ENCODE measurements at regions not wholly inside any gene's neighbourhood (a gene's known extent, or its start where the extent isn't known, plus 50 kb on each side); places are given as distances from the start of the nearest gene placed in this dataset.

DNA sequence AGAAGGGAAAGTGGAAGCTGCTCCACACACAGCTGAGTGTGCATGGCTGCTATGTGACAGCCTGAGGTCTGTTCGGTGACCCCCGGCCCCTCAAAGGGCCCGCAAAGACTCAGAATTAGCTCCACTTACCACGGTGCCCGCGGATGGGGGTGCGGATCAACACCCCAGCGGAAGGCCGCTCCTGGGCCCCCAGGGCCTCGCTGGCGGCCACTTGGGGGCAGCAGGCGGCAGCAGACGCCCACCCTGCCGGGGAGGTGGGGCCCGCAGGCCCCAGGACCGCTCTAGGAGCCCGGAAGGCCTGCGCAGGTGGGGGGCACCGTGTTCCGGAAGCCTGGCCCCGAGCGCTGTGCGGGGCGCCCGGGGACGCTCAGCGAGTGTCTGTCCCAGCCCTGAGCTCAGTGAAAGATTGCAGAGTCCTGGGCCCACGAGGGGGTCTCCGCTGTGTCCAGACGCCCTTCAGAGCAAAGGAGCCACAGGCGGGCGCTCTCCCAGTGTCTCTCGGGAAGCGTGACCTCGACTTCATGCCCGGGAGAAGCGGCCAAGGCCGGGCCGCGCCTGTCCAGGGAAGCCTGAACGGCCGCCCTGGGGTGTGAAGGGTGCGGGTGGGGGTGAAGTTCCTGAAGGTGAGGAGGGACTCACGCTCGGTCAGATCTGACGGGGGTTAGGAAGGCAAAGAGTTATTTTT lies 118.7 kb downstream of the VAPA start:
- peak in 31 of 35 experiments; percentile 2 to 52 (median 20) for DNase-seq

DNA sequence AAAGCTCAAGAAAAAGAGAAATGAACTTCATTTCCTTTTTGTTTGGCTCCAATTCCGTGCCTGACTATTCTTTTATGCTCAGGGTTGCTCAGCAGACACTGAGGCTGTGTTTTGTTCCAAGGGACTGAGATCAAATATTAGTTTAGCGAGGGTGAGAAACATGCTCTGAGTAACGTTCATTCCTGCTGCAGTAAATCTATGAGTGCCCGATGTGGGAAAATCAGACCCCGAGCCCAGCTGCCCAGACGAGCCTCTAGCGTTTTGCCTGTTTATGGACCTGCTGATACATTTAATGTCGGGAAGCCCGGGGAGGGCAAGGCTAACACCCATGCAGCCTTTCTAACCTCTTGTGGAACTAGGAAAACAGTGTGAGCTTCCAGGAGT lies 119.2 kb downstream of the VAPA start:
- Mint-ChIP-seq H3K27ac (peak overlapping the region in 1 of 2 donors; percentile 41), H3K36me3 (no peaks in the 10 kb centered on the region), H3K4me3 (peak overlapping the region; percentile 54 to 75 (median 70)), H3K4me1 (peaks cover 4 to 8% (median 5%) of the 10 kb centered on the region in 3 donors), H3K9me3 (no peaks in the 10 kb centered on the region), H3K27me3 (peaks cover 5 to 32% of the 10 kb centered on the region in 2 donors)
- H3K36me3 ChIP-seq (ENCODE audit: control insufficient read depth in 2 of 2, extremely low read depth in 1 of 2, insufficient read depth in 1 of 2, low read length in 1 of 2): peaks cover 0 to 3% of the 10 kb centered on the region in 2 donors
- POLR2A ChIA-PET: no interaction called here
- H3K27me3 ChIP-seq (replicated peaks in 1 of 2; ENCODE audit: control insufficient read depth in 2 of 2, extremely low read depth in 1 of 2, insufficient read depth in 2 of 2, low read length in 1 of 2): peaks cover 0 to 34% of the 10 kb centered on the region in 2 experiments
- no peak overlapping the region for H3K27ac ChIP-seq (ENCODE audit: low read length)
- ATAC-seq (replicated peaks in 1 of 4): peak in 1 of 4 experiments; percentile 7
- peaks cover 2 to 4% of the 10 kb centered on the region in 2 experiments for H3K4me1 ChIP-seq (ENCODE audit: control insufficient read depth in 1 of 2, extremely low read depth in 1 of 2, insufficient read depth in 2 of 2, low read length in 2 of 2)
- H3K4me3 ChIP-seq (ENCODE audit: control insufficient read depth in 1 of 2, extremely low read depth in 1 of 2, low read length in 1 of 2): peak overlapping the region; percentile 33 to 71
- CTCF ChIA-PET: no interaction called here
- H3K9me3 ChIP-seq: no peaks in the 10 kb centered on the region
- 54% methylated on average over 9 of the region's 9 CpGs for WGBS (ENCODE audit: insufficient coverage)
- no peak for DNase-seq

More for the DNA sequence above, 118.7 kb downstream of the VAPA start:
- H3K4me1 ChIP-seq (ENCODE audit: control insufficient read depth in 1 of 2, extremely low read depth in 1 of 2, insufficient read depth in 2 of 2, low read length in 2 of 2): peaks cover 2 to 4% of the 10 kb centered on the region in 2 experiments
- H3K4me3 ChIP-seq (ENCODE audit: control insufficient read depth in 1 of 2, extremely low read depth in 1 of 2, low read length in 1 of 2): peak overlapping the region; percentile 33 to 71
- Mint-ChIP-seq H3K4me1 (peaks cover 4 to 8% (median 5%) of the 10 kb centered on the region in 3 donors), H3K27me3 (peaks cover 5 to 31% of the 10 kb centered on the region in 2 donors), H3K36me3 (no peaks in the 10 kb centered on the region), H3K27ac (peak overlapping the region in 1 of 2 donors; percentile 41), H3K4me3 (peak overlapping the region; percentile 54 to 75 (median 70)), H3K9me3 (no peaks in the 10 kb centered on the region)
- no peak overlapping the region for H3K27ac ChIP-seq (ENCODE audit: low read length)
- peaks cover 0 to 34% of the 10 kb centered on the region in 2 experiments for H3K27me3 ChIP-seq (replicated peaks in 1 of 2; ENCODE audit: control insufficient read depth in 2 of 2, extremely low read depth in 1 of 2, insufficient read depth in 2 of 2, low read length in 1 of 2)
- ATAC-seq (replicated peaks in 1 of 4): peak; percentile 72 to 95 (median 88)
- no peaks in the 10 kb centered on the region for H3K9me3 ChIP-seq
- WGBS (ENCODE audit: insufficient coverage): 8% methylated on average over 37 of the region's 46 CpGs
- POLR2A ChIA-PET: interaction anchor here in 1 of 2 donors (0.7 kb wide), 1 partner anchor 53 kb away, joined by 3 read pairs; no protein-coding TSS in a partner anchor
- CTCF ChIA-PET: no interaction called here
- H3K36me3 ChIP-seq (ENCODE audit: control insufficient read depth in 2 of 2, extremely low read depth in 1 of 2, insufficient read depth in 1 of 2, low read length in 1 of 2): peaks cover 0 to 3% of the 10 kb centered on the region in 2 donors

DNA sequence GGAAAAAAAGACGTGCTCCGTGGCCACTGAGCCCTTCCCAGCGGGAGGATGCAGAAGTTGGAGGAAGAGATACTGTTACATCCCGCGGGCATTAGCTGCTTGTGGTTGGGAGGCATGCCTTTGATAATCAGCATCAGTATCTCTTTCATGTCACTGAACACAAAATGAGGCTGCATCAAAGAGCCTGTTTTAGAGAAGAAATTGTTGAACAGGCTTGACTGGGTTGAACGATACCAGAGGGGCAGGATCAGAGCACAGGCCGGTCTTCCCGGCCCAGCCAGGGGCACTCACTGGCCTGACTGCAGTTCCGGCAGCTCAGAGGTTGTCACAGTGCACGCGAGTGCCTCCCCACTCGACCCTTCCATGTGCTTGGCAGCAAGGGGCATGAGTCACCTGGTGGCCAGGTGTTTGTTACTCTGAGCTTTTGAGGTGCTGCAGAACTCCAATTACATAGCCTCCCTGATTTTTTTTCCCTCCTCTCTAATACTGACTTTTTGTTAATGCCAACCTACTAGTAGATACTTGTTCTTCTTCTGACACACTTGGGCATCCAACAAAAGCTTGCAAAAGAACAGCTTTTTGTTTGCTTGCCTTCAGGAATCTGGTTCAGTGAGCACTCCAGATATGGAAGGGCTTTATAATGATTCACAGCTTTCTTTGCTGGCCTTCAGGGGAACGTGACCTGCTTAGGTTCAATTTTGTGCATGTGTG lies 121.6 kb downstream of the VAPA start:
- H3K4me1 ChIP-seq (ENCODE audit: control insufficient read depth in 1 of 2, extremely low read depth in 1 of 2, insufficient read depth in 2 of 2, low read length in 2 of 2): peaks cover 2 to 4% of the 10 kb centered on the region in 2 experiments
- Mint-ChIP-seq H3K27ac (no peak overlapping the region), H3K36me3 (no peaks in the 10 kb centered on the region), H3K4me3 (no peak overlapping the region), H3K9me3 (no peaks in the 10 kb centered on the region), H3K4me1 (peaks cover 4 to 8% (median 5%) of the 10 kb centered on the region in 3 donors), H3K27me3 (peaks cover 5 to 32% of the 10 kb centered on the region in 2 donors)
- ATAC-seq (replicated peaks in 1 of 4): no peak
- H3K27ac ChIP-seq (ENCODE audit: low read length): no peak overlapping the region
- no peaks in the 10 kb centered on the region for H3K9me3 ChIP-seq
- 64% methylated on average over 6 of the region's 13 CpGs for WGBS (ENCODE audit: insufficient coverage)
- H3K4me3 ChIP-seq (ENCODE audit: control insufficient read depth in 1 of 2, extremely low read depth in 1 of 2, low read length in 1 of 2): no peak overlapping the region
- peaks cover 0 to 3% of the 10 kb centered on the region in 2 donors for H3K36me3 ChIP-seq (ENCODE audit: control insufficient read depth in 2 of 2, extremely low read depth in 1 of 2, insufficient read depth in 1 of 2, low read length in 1 of 2)
- no peak for DNase-seq
- peaks cover 0 to 33% of the 10 kb centered on the region in 2 experiments for H3K27me3 ChIP-seq (replicated peaks in 1 of 2; ENCODE audit: control insufficient read depth in 2 of 2, extremely low read depth in 1 of 2, insufficient read depth in 2 of 2, low read length in 1 of 2)
- ChIA-PET CTCF (no interaction called here), POLR2A (no interaction called here)

DNA sequence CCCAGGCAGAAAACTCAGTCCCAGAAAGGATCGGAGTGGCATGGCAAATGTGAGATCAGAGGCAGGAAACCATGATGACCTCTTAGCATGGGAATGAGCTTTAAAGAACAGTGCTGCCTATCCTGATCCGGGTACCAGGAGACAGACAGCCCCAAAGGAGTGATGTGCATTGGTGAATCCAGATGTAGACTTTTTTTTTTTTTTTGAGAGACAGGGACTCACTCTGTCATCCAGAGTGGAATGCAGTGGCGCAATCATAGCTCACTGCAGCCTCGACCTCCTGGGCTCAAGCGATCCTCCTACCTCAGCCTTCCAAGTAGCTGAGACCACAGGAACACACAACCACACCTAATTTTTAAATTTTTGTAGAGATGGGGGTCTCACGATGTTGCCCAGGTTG lies 122.7 kb downstream of the VAPA start:
- H3K9me3 ChIP-seq: no peaks in the 10 kb centered on the region
- DNase-seq (no peak), ATAC-seq (replicated peaks in 1 of 4) (no peak)
- WGBS (ENCODE audit: insufficient coverage): 88% methylated on average over 2 of the region's 6 CpGs
- H3K4me3 Mint-ChIP-seq: no peak overlapping the region
- CTCF ChIA-PET: interaction anchor here in 1 of 2 donors (0.6 kb wide), 1 partner anchor 152 kb away, joined by 3 read pairs; no protein-coding TSS in a partner anchor
- H3K36me3 Mint-ChIP-seq: no peaks in the 10 kb centered on the region
- peaks cover 5 to 24% of the 10 kb centered on the region in 2 donors for H3K27me3 Mint-ChIP-seq
- H3K27ac Mint-ChIP-seq: no peak overlapping the region
- peaks cover 4 to 8% (median 5%) of the 10 kb centered on the region in 3 donors for H3K4me1 Mint-ChIP-seq
- H3K27ac ChIP-seq (ENCODE audit: low read length): no peak overlapping the region
- no peak overlapping the region for H3K4me3 ChIP-seq (ENCODE audit: control insufficient read depth in 1 of 2, extremely low read depth in 1 of 2, low read length in 1 of 2)
- POLR2A ChIA-PET: interaction anchor here in 1 of 2 donors (0.6 kb wide), 1 partner anchor 424 kb away, joined by 6 read pairs; no protein-coding TSS in a partner anchor
- H3K36me3 ChIP-seq (ENCODE audit: control insufficient read depth in 2 of 2, extremely low read depth in 1 of 2, insufficient read depth in 1 of 2, low read length in 1 of 2): peaks cover 0 to 3% of the 10 kb centered on the region in 2 donors
- H3K4me1 ChIP-seq (ENCODE audit: control insufficient read depth in 1 of 2, extremely low read depth in 1 of 2, insufficient read depth in 2 of 2, low read length in 2 of 2): peaks cover 2 to 4% of the 10 kb centered on the region in 2 experiments
- peaks cover 0 to 24% of the 10 kb centered on the region in 2 experiments for H3K27me3 ChIP-seq (replicated peaks in 1 of 2; ENCODE audit: control insufficient read depth in 2 of 2, extremely low read depth in 1 of 2, insufficient read depth in 2 of 2, low read length in 1 of 2)
- H3K9me3 Mint-ChIP-seq: peaks cover under 1 to 5% (median 2%) of the 10 kb centered on the region in 3 donors

DNA sequence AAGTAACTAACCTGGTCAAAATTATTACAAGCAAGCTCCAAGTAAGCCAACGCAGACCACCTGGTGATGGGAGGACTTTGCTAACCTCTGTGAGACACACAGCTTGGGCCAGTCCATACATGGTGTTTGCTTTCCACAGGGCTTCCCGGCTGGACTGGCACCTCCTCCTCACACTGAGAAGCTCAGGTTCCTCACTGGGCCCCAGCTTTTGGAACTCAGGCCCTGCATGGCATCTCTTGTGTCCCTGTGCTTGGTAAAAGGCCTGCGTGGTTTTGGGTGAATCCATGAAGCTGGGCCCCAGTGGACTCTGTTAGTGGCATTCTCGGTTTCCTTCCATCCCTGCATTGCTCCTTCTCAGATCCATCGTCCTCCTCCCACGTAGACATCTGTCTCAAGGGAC lies 123.4 kb downstream of the VAPA start:
- POLR2A ChIA-PET: no interaction called here
- Histone ChIP-seq H3K4me1 (ENCODE audit: control insufficient read depth in 1 of 2, extremely low read depth in 1 of 2, insufficient read depth in 2 of 2, low read length in 2 of 2) (peaks cover 2% of the 10 kb centered on the region in 2 experiments), H3K27me3 (replicated peaks in 1 of 2; ENCODE audit: control insufficient read depth in 2 of 2, extremely low read depth in 1 of 2, insufficient read depth in 2 of 2, low read length in 1 of 2) (peaks cover 0 to 17% of the 10 kb centered on the region in 2 experiments), H3K4me3 (ENCODE audit: control insufficient read depth in 1 of 2, extremely low read depth in 1 of 2, low read length in 1 of 2) (no peak overlapping the region), H3K36me3 (ENCODE audit: control insufficient read depth in 2 of 2, extremely low read depth in 1 of 2, insufficient read depth in 1 of 2, low read length in 1 of 2) (peaks cover 0 to 3% of the 10 kb centered on the region in 2 donors), H3K27ac (ENCODE audit: low read length) (no peak overlapping the region), H3K9me3 (no peaks in the 10 kb centered on the region)
- Mint-ChIP-seq H3K36me3 (no peaks in the 10 kb centered on the region), H3K9me3 (peaks cover 6 to 10% (median 8%) of the 10 kb centered on the region in 3 donors), H3K4me3 (no peak overlapping the region), H3K27me3 (peaks cover 5 to 18% of the 10 kb centered on the region in 2 donors), H3K4me1 (peaks cover 4 to 8% (median 5%) of the 10 kb centered on the region in 3 donors), H3K27ac (no peak overlapping the region)
- 86% methylated on average over 6 of the region's 6 CpGs for WGBS (ENCODE audit: insufficient coverage)
- no peak for ATAC-seq (replicated peaks in 1 of 4)
- no peak for DNase-seq
- CTCF ChIA-PET: interaction anchor here in 1 of 2 donors (0.6 kb wide), 1 partner anchor 153 kb away, joined by 3 read pairs; no protein-coding TSS in a partner anchor

DNA sequence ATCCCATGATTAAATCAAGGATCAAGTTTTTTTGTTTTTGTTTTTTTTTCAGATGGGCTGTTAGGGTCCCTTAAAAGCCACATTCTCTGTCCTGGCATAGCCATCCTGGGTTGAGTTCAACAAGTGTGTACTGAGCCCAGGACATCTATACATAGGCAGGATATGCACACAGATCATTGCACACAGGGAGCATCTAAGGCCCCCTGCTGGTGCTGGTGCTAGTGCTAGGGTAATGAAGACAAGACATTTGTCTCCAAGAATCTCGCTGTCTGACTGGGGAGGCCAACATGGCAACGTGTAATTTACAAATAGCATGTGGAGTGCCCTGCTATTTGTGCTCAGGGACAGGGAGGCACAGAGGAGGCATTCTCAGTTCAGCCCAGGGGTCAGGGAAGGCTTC lies 124.5 kb downstream of the VAPA start:
- H3K9me3 Mint-ChIP-seq: peaks cover 6 to 15% (median 14%) of the 10 kb centered on the region in 3 donors
- peaks cover 4 to 12% of the 10 kb centered on the region in 2 donors for H3K27me3 Mint-ChIP-seq
- no peak overlapping the region for H3K27ac Mint-ChIP-seq
- ATAC-seq (replicated peaks in 1 of 4) (no peak), DNase-seq (no peak)
- H3K4me3 Mint-ChIP-seq: no peak overlapping the region
- H3K4me3 ChIP-seq (ENCODE audit: control insufficient read depth in 1 of 2, extremely low read depth in 1 of 2, low read length in 1 of 2): no peak overlapping the region
- H3K27ac ChIP-seq (ENCODE audit: low read length): no peak overlapping the region
- H3K27me3 ChIP-seq (replicated peaks in 1 of 2; ENCODE audit: control insufficient read depth in 2 of 2, extremely low read depth in 1 of 2, insufficient read depth in 2 of 2, low read length in 1 of 2): peaks cover 0 to 8% of the 10 kb centered on the region in 2 experiments
- CTCF ChIA-PET: no interaction called here
- H3K36me3 Mint-ChIP-seq: no peaks in the 10 kb centered on the region
- no peaks in the 10 kb centered on the region for H3K9me3 ChIP-seq
- POLR2A ChIA-PET: no interaction called here
- peaks cover 0 to 3% (median 0%) of the 10 kb centered on the region in 3 donors for H3K4me1 Mint-ChIP-seq
- H3K36me3 ChIP-seq (ENCODE audit: control insufficient read depth in 2 of 2, extremely low read depth in 1 of 2, insufficient read depth in 1 of 2, low read length in 1 of 2): peaks cover 0 to 3% of the 10 kb centered on the region in 2 donors
- 92% methylated on average over 2 of the region's 2 CpGs for WGBS (ENCODE audit: insufficient coverage)
- no peaks in the 10 kb centered on the region for H3K4me1 ChIP-seq (ENCODE audit: control insufficient read depth in 1 of 2, extremely low read depth in 1 of 2, insufficient read depth in 2 of 2, low read length in 2 of 2)

All from T-cell (primary cell).